ENCODE measurements at regions not wholly inside any gene's neighbourhood (a gene's known extent, or its start where the extent isn't known, plus 50 kb on each side); places are given as distances from the start of the nearest gene placed in this dataset.
A peak's percentile ranks its signal among the peaks of the same experiment; 100 is the strongest.

- no peaks in the 10 kb centered on the region for H3K9me3 Mint-ChIP-seq
- H3K4me3 Mint-ChIP-seq, result no peak overlapping the region
- H3K27ac Mint-ChIP-seq, result no peak overlapping the region
- DNase-seq (ENCODE audit: low spot score) (no peak), ATAC-seq (peak in 1 of 2 donors; percentile 28)
- peaks cover 15 to 37% of the 10 kb centered on the region in 2 donors for H3K27me3 Mint-ChIP-seq
- H3K4me1 Mint-ChIP-seq (ENCODE audit: low read depth in 2 of 2), result no peaks in the 10 kb centered on the region
- no peaks in the 10 kb centered on the region for H3K36me3 Mint-ChIP-seq
Observed at GRCh38 chr2:236682651-236683422, 113.2 kb downstream of the ACKR3 start.

GRCh38 chr2:236684504-236685256 is 115.1 kb downstream of the ACKR3 start:
- DNase-seq (ENCODE audit: low spot score), result no peak
- Mint-ChIP-seq H3K27me3 (peaks cover 13 to 31% of the 10 kb centered on the region in 2 donors), H3K27ac (no peak overlapping the region), H3K36me3 (no peaks in the 10 kb centered on the region), H3K4me3 (no peak overlapping the region), H3K9me3 (no peaks in the 10 kb centered on the region), H3K4me1 (ENCODE audit: low read depth in 2 of 2) (no peaks in the 10 kb centered on the region)
- no peak for ATAC-seq

GRCh38 chr2:236685361-236685760 is 115.7 kb downstream of the ACKR3 start:
- Mint-ChIP-seq H3K9me3 (no peaks in the 10 kb centered on the region), H3K27ac (no peak overlapping the region), H3K36me3 (no peaks in the 10 kb centered on the region), H3K4me3 (no peak overlapping the region), H3K4me1 (ENCODE audit: low read depth in 2 of 2) (no peaks in the 10 kb centered on the region), H3K27me3 (peaks cover 13 to 33% of the 10 kb centered on the region in 2 donors)
- no peak for DNase-seq (ENCODE audit: low spot score)
- ATAC-seq, result no peak

GRCh38 chr2:236685979-236686520 is 116.4 kb downstream of the ACKR3 start:
- no peak for ATAC-seq
- no peaks in the 10 kb centered on the region for H3K4me1 Mint-ChIP-seq (ENCODE audit: low read depth in 2 of 2)
- H3K27me3 Mint-ChIP-seq, result peaks cover 12 to 34% of the 10 kb centered on the region in 2 donors
- no peaks in the 10 kb centered on the region for H3K36me3 Mint-ChIP-seq
- H3K4me3 Mint-ChIP-seq, result no peak overlapping the region
- no peak overlapping the region for H3K27ac Mint-ChIP-seq
- no peak for DNase-seq (ENCODE audit: low spot score)
- H3K9me3 Mint-ChIP-seq, result no peaks in the 10 kb centered on the region

GRCh38 chr2:236686561-236686960 is 116.9 kb downstream of the ACKR3 start:
- ATAC-seq, result no peak
- H3K4me3 Mint-ChIP-seq, result no peak overlapping the region
- H3K36me3 Mint-ChIP-seq, result no peaks in the 10 kb centered on the region

GRCh38 chr2:236687296-236687965 is 117.8 kb downstream of the ACKR3 start:
- H3K36me3 Mint-ChIP-seq, result no peaks in the 10 kb centered on the region
- peaks cover 12 to 31% of the 10 kb centered on the region in 2 donors for H3K27me3 Mint-ChIP-seq
- no peaks in the 10 kb centered on the region for H3K4me1 Mint-ChIP-seq (ENCODE audit: low read depth in 2 of 2)
- ATAC-seq (no peak), DNase-seq (ENCODE audit: low spot score) (no peak)
- H3K27ac Mint-ChIP-seq, result no peak overlapping the region
- H3K4me3 Mint-ChIP-seq, result no peak overlapping the region
- H3K9me3 Mint-ChIP-seq, result no peaks in the 10 kb centered on the region

More at GRCh38 chr2:236686561-236686960, 116.9 kb downstream of the ACKR3 start:
- Mint-ChIP-seq H3K4me1 (ENCODE audit: low read depth in 2 of 2) (no peaks in the 10 kb centered on the region), H3K27me3 (peaks cover 12 to 31% of the 10 kb centered on the region in 2 donors), H3K27ac (no peak overlapping the region), H3K9me3 (no peaks in the 10 kb centered on the region)
- DNase-seq (ENCODE audit: low spot score), result no peak

- Mint-ChIP-seq H3K4me1 (ENCODE audit: low read depth in 2 of 2) (no peaks in the 10 kb centered on the region), H3K27ac (no peak overlapping the region), H3K27me3 (peaks cover 12 to 31% of the 10 kb centered on the region in 2 donors), H3K9me3 (no peaks in the 10 kb centered on the region), H3K36me3 (no peaks in the 10 kb centered on the region), H3K4me3 (no peak overlapping the region)
- DNase-seq (ENCODE audit: low spot score), result no peak
- no peak for ATAC-seq
Observed at GRCh38 chr2:236688157-236688556, 118.5 kb downstream of the ACKR3 start.

- H3K27ac Mint-ChIP-seq, result no peak overlapping the region
- no peaks in the 10 kb centered on the region for H3K9me3 Mint-ChIP-seq
- DNase-seq (ENCODE audit: low spot score), result no peak
- ATAC-seq, result no peak
- no peaks in the 10 kb centered on the region for H3K4me1 Mint-ChIP-seq (ENCODE audit: low read depth in 2 of 2)
- H3K4me3 Mint-ChIP-seq, result no peak overlapping the region
- H3K36me3 Mint-ChIP-seq, result no peaks in the 10 kb centered on the region
- peaks cover 12 to 31% of the 10 kb centered on the region in 2 donors for H3K27me3 Mint-ChIP-seq
Observed at GRCh38 chr2:236688563-236689392, 119.2 kb downstream of the ACKR3 start.

- Mint-ChIP-seq H3K27me3 (peaks cover 12 to 31% of the 10 kb centered on the region in 2 donors), H3K36me3 (no peaks in the 10 kb centered on the region), H3K27ac (no peak overlapping the region), H3K9me3 (no peaks in the 10 kb centered on the region), H3K4me3 (no peak overlapping the region), H3K4me1 (ENCODE audit: low read depth in 2 of 2) (no peaks in the 10 kb centered on the region)
- DNase-seq (ENCODE audit: low spot score), result no peak
- no peak for ATAC-seq
Observed at GRCh38 chr2:236689393-236689700, 119.7 kb downstream of the ACKR3 start.

- no peaks in the 10 kb centered on the region for H3K9me3 Mint-ChIP-seq
Observed at GRCh38 chr2:236689981-236690380, 120.4 kb downstream of the ACKR3 start.

GRCh38 chr2:236690726-236691125 is 121.1 kb downstream of the ACKR3 start:
- no peaks in the 10 kb centered on the region for H3K36me3 Mint-ChIP-seq
- H3K9me3 Mint-ChIP-seq, result no peaks in the 10 kb centered on the region

More at GRCh38 chr2:236689981-236690380, 120.4 kb downstream of the ACKR3 start:
- no peak overlapping the region for H3K27ac Mint-ChIP-seq
- H3K36me3 Mint-ChIP-seq, result no peaks in the 10 kb centered on the region
- H3K4me1 Mint-ChIP-seq (ENCODE audit: low read depth in 2 of 2), result no peaks in the 10 kb centered on the region
- H3K4me3 Mint-ChIP-seq, result no peak overlapping the region
- peaks cover 13 to 31% of the 10 kb centered on the region in 2 donors for H3K27me3 Mint-ChIP-seq
- ATAC-seq (no peak), DNase-seq (ENCODE audit: low spot score) (no peak)

GRCh38 chr2:236691799-236692167 is 122.2 kb downstream of the ACKR3 start:
- Mint-ChIP-seq H3K9me3 (no peaks in the 10 kb centered on the region), H3K36me3 (no peaks in the 10 kb centered on the region), H3K27me3 (peaks cover 13 to 24% of the 10 kb centered on the region in 2 donors), H3K4me3 (no peak overlapping the region), H3K4me1 (ENCODE audit: low read depth in 2 of 2) (no peaks in the 10 kb centered on the region), H3K27ac (no peak overlapping the region)
- DNase-seq (ENCODE audit: low spot score), result no peak
- no peak for ATAC-seq

More at GRCh38 chr2:236690726-236691125, 121.1 kb downstream of the ACKR3 start:
- Mint-ChIP-seq H3K4me1 (ENCODE audit: low read depth in 2 of 2) (no peaks in the 10 kb centered on the region), H3K4me3 (no peak overlapping the region), H3K27ac (no peak overlapping the region), H3K27me3 (peaks cover 12 to 31% of the 10 kb centered on the region in 2 donors)
- DNase-seq (ENCODE audit: low spot score) (no peak), ATAC-seq (no peak)

GRCh38 chr2:236692937-236693336 is 123.3 kb downstream of the ACKR3 start:
- H3K4me1 Mint-ChIP-seq (ENCODE audit: low read depth in 2 of 2), result no peaks in the 10 kb centered on the region
- H3K9me3 Mint-ChIP-seq, result no peaks in the 10 kb centered on the region
- no peak for DNase-seq (ENCODE audit: low spot score)
- H3K4me3 Mint-ChIP-seq, result no peak overlapping the region
- no peaks in the 10 kb centered on the region for H3K36me3 Mint-ChIP-seq
- H3K27ac Mint-ChIP-seq, result no peak overlapping the region
- H3K27me3 Mint-ChIP-seq, result peaks cover 10 to 21% of the 10 kb centered on the region in 2 donors
- no peak for ATAC-seq

Measured in natural killer cell treated with Interleukin-12 subunit alpha and Interleukin-12 subunit beta and Interleukin-15 and Interleukin-18, amount 100 ng/mL, for 72 hours (primary cell).